Hematopoietic multipotent progenitor cell treated with erythropoietin and hydrocortisone succinate and interleukin-3 and kit ligand, for 6 days (in vitro differentiated cells): ENCODE measurements at regions not wholly inside any gene's neighbourhood (a gene's known extent, or its start where the extent isn't known, plus 50 kb on each side); places are given as distances from the start of the nearest gene placed in this dataset.
A peak's percentile ranks its signal among the peaks of the same experiment; 100 is the strongest.

ENCODE experiments used
- DNase-seq: peaks from one replicate; pipeline ENCODE4 v3.0.0-alpha.2; 2015

- no peak for DNase-seq
These were observed 63.2 kb upstream of the SAMSN1 start for GRCh38 chr21:14609274-14609673.

- DNase-seq: no peak
These were observed 61.1 kb upstream of the SAMSN1 start for GRCh38 chr21:14607262-14607661.

- no peak for DNase-seq
These were observed 57.1 kb upstream of the SAMSN1 start for GRCh38 chr21:14603202-14603601.

GRCh38 chr21:14602382-14602958, 56.4 kb upstream of the SAMSN1 start:
- DNase-seq: peak; percentile 44

GRCh38 chr21:14600569-14601297, 54.6 kb upstream of the SAMSN1 start:
- DNase-seq: peak; percentile 79

GRCh38 chr21:14598065-14598464, 52.0 kb upstream of the SAMSN1 start:
- DNase-seq: no peak
